DOHH2 (cell line): ENCODE measurements at regions not wholly inside any gene's neighbourhood (a gene's known extent, or its start where the extent isn't known, plus 50 kb on each side); places are given as distances from the start of the nearest gene placed in this dataset.
"Not testable (repeated sequence)": the region's sequence is repeated elsewhere in the genome, so short reads cannot be mapped to it uniquely, and the experiment has no call there.

ENCODE experiments used
- CTCF ChIP-seq: fragments of 200-600 bp; sonication (generic); IDR thresholded peaks from one replicate; pipeline ENCODE4 v1.5.1; 2014; ENCODE audit warnings: antibody characterized with exemption, mild to moderate bottlenecking, low read depth, low read length; ENCODE audit not compliant: poor library complexity, severe bottlenecking
- EZH2phosphoT487 ChIP-seq: fragments of 200-600 bp; sonication (generic); IDR thresholded peaks from 2 replicates; pipeline ENCODE4 v1.6.1; 2017; ENCODE audit warnings: borderline replicate concordance, mild to moderate bottlenecking, antibody characterized with exemption, low read length, moderate library complexity, mixed read lengths

GRCh38 chr2:87465730-87466129, 282.2 kb upstream of the PLGLB2 start:
- TF ChIP-seq CTCF, EZH2phosphoT487: not testable (repeated sequence)
